Stromal cell of bone marrow (primary cell): ENCODE measurements at regions not wholly inside any gene's neighbourhood (a gene's known extent, or its start where the extent isn't known, plus 50 kb on each side); places are given as distances from the start of the nearest gene placed in this dataset.
"Not testable (repeated sequence)": the region's sequence is repeated elsewhere in the genome, so short reads cannot be mapped to it uniquely, and the experiment has no call there.

Experiments
- DNase-seq: peaks from one replicate; pipeline ENCODE4 v3.0.0-alpha.2; 2012; ENCODE audit warnings: low read depth

DNA sequence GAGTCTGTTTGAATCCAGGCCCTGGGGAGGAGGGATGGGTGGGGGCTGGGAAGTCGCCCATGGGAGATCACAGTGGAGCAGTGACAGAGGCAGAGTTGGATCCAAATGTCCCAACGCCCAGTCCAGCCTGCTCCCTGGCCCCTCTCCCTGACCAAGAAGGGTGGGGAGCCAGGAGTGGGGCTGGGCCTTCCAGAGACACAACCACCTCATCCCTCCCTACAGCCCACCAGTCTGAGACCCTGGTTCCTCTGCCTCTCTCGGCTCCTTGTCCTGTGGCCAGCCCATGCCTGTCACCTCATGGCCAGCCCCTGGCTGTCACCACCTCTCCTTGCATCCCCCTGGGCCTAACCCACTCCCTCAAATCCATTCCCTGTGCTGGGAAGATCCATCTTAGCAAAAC lies 71.2 kb upstream of the PRR5 start:
- DNase-seq = no peak

- DNase-seq = no peak
Observed at GRCh38 chr22:44628835-44629234, 73.2 kb upstream of the PRR5 start.

DNA sequence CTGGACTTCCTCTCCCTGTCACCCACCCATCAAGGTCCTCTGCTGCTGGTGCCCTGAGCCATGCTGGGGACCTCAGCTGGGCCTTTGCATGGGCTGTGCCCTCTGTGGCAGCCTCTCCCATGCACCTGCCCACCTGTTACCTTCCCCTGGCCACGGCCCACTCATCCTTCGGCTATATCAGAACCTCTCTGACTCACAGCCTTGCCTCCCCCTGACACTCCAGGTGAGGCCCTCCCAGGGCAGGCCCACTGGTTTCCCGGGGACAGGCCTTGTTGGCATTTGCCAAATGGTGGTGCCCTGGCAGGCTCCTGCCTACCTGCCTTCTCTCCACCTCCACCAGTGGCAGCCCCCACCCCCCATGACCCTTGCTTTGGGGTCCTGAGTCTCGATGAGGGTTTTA lies 73.7 kb upstream of the PRR5 start:
- DNase-seq = no peak

GRCh38 chr22:44627521-44628139 lies 74.4 kb upstream of the PRR5 start:
- no peak for DNase-seq

DNA sequence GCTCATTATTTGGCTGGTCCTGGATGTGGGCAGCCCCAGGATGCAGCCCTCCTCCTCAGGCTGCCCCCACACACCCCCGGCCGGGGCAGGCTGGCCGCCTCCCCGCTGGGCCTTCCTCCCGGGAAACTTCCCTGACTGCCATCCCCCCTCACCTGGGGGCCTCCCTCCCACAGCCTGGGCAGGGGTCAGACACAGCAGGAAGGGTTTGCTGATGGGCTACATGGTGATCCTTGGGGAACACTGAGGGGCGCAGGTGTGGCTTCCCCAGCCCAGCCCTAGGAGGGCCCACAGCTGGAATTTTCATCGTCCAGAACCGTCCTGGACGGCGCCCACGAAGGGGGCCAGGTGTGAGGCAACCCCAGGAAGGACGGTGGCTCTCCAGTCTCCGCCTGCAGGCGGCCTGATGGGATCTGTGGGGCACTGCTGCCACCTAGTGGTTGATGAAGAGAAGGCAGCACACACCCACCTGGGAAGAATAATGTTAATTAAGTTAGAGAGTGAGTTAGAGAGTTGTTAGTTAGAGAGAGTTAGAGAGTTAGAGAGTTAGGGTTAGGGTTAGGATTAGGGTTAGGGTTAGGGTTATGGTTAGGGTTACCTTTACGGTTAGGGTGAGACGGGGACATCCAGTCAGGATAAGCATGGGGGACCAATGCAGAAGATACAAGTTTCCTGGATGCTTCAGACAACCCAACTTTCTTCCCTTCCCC lies 75.9 kb upstream of the PRR5 start:
- DNase-seq = no peak

DNA sequence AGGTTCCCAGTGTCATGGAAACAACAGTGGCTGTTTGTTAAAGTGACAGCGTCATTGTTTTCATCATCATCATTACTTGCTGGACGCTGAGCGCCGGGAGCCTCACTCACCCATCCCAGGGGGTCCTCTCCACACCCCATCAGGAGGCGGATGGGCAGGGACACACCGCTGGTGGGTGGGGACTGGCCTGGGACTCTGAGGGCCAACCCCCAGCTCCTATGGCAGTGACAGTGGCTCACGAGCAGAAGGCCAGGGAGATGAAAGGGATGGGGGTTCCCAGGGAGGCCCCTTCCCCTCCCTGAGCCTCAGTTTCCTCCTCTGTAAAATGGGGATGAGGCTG lies 76.6 kb upstream of the PRR5 start:
- DNase-seq = no peak

DNA sequence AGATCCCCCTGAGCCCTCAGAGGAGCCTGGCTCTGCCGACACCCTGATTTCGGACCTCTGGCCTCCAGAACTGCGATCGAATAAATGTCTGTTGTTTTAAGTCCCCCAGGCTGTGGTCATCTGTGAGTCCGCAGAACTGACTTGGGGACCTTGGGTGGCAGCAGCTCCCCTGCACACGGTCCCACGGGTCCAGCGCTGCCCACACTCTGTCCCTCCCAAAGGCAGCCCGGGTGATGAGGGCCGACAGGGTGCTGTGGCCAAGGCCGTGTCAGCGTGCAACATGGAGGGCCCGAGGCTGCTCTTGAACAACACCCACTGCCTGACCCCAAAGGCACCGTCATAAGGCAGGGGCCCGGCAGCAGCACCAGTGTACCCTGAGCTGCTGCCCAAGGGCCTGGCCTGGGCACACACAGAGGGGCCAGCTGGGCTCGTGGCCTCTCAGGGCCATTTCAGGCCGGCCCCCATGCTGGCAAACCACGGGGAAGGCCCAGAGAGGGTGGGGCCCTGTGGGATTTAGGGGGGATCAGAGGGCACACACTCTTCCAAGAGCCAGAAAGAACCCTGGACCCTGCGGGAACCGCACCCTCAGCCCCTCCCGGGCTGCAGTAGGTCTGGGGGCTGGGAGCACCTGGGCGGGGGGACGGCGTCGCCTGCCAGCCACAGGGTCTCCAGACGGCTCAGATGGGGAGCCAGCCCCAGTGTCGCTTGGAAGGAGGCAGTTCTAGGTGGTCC lies 77.1 kb upstream of the PRR5 start:
- DNase-seq = no peak

DNA sequence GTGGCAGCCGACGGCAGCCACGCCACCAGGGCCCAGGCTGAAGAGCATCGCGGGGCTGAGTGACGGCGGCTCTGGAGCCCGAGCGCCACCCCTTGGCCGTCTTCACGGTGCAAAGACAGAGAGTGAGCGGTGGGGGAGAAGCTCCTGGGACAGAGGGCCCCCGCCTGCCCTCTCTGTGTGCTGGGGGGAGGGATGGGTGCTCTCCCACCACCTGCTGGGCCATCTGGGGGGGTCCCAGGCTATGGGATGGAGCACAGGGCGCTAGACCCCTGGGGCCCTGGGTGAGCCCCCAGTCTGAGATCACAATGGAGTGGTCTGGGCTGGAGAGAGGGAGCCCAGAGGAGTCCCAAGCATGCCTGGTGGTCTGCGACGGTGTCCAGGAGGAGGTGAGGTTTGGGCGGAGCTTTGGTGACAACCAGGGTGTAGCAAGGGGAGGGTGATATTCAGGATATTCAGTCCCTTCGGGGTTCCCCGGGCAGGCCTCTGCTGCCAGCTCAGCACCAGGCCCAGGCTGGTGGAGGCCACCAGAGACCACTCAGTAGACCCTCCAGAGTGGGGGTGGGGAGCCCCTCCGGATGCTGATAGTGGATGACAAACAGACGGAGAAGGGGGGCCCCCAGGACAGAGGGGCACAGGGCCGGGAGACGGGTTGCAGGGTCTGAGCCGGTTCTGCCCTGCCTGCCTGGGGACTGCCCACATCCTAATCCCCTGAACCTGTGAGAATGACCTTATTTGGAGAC lies 78.1 kb upstream of the PRR5 start:
- no peak for DNase-seq

- DNase-seq = no peak
Observed at GRCh38 chr22:44622679-44623078, 79.3 kb upstream of the PRR5 start.

GRCh38 chr22:44622147-44622427 lies 79.9 kb upstream of the PRR5 start:
- no peak for DNase-seq

GRCh38 chr22:44621401-44622146 lies 80.4 kb upstream of the PRR5 start:
- no peak for DNase-seq

- no peak for DNase-seq
Observed at GRCh38 chr22:44620841-44621257, 81.2 kb upstream of the PRR5 start.

- DNase-seq = peak; percentile 36
Observed at GRCh38 chr22:44620129-44620840, 81.7 kb upstream of the PRR5 start.

- DNase-seq = not testable (repeated sequence)
Observed at GRCh38 chr22:44619560-44620128, 82.4 kb upstream of the PRR5 start.

DNA sequence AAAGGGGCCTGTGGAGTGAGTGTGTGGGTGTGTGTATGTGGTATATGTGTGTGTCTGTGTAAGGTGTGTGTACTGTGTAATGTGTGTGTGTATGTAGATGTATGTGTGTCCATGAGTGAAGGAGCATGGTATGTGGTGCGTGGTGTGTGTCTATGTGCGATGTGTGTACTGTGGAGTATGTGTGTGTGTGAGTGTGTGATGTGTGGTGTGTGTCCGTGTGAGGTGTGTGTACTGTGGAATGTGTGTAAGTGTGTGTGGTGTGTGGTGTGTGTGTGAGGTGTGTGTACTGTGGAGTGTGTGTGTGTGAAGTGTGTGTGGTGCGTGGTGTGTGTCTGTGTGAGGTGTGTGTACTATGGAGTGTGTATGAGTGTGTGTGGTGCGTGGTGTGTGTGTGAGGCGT lies 83.1 kb upstream of the PRR5 start:
- not testable (repeated sequence) for DNase-seq

GRCh38 chr22:44618400-44618799 lies 83.6 kb upstream of the PRR5 start:
- DNase-seq = no peak

DNA sequence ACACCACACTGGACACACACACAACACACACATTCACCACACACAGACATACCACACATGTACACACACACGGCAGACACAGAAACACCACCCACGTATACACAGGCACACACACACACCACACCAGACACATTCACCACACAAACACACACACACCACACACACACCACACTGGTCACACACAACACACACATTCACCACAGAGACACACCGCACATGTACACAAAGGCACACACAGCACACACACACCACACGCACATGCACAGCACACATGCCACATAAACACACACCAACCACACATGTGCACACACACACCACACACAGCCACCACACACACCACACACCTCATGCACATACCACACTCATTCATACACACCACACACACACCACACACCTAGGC lies 84.2 kb upstream of the PRR5 start:
- no peak for DNase-seq

DNA sequence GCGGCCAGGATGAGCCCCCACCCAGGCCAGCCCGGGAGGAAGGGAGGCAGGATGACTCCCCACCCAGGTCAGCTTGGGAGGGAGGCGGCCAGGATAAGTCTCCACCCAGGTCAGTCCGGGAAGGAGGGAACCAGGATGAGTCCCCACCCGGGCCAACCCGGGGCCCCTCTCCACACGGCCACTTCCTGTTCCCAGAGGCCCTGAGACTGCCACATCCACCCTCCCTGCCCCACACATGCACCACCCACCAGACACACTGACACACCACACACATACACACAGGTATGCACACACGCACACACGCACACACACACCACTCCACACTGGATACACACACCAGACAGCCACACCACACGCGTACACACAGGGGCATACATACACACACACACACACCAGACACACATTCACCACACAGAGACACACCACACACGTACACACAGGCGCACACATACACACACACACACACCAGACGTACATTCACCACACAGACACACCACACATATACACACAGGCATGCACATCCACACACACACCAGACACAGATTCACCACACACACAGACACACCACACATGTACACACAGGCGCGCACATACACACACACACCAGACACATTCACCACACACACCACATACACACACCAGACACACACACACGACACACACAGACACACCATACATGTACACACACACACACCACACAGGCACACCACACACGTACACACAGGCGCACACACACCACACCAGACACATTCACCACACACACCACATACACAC lies 84.9 kb upstream of the PRR5 start:
- no peak for DNase-seq

GRCh38 chr22:44616461-44616860 lies 85.5 kb upstream of the PRR5 start:
- no peak for DNase-seq

- DNase-seq = no peak
Observed at GRCh38 chr22:44615602-44616180, 86.3 kb upstream of the PRR5 start.
